HG03103 (cell line): ENCODE measurements at regions not wholly inside any gene's neighbourhood (a gene's known extent, or its start where the extent isn't known, plus 50 kb on each side); places are given as distances from the start of the nearest gene placed in this dataset.

ENCODE experiments used
- ATAC-seq: cut with Tn5 transposase; IDR thresholded peaks from one replicate; pipeline ENCODE4 v1.9.1; 2021; ENCODE audit warnings: low read depth; ENCODE audit not compliant: unreplicated experiment

- no peak for ATAC-seq
Measured at GRCh38 chr5:165079389-165079788, 1574.0 kb downstream of the MAT2B start.

GRCh38 chr5:165083394-165083793 lies 1578.0 kb downstream of the MAT2B start:
- ATAC-seq: no peak

GRCh38 chr5:165086465-165086864 lies 1581.0 kb downstream of the MAT2B start:
- no peak for ATAC-seq

- no peak for ATAC-seq
Measured at GRCh38 chr5:165094782-165095181, 1589.4 kb downstream of the MAT2B start.

- ATAC-seq: no peak
Measured at GRCh38 chr5:165101709-165102108, 1596.3 kb downstream of the MAT2B start.

- ATAC-seq: no peak
Measured at GRCh38 chr5:165104611-165105010, 1599.2 kb downstream of the MAT2B start.

GRCh38 chr5:165108809-165109208 lies 1603.4 kb downstream of the MAT2B start:
- ATAC-seq: no peak

- no peak for ATAC-seq
Measured at GRCh38 chr5:165119175-165119574, 1613.8 kb downstream of the MAT2B start.

- no peak for ATAC-seq
Measured at GRCh38 chr5:165126598-165126997, 1621.2 kb downstream of the MAT2B start.

GRCh38 chr5:165127941-165128340 lies 1622.5 kb downstream of the MAT2B start:
- no peak for ATAC-seq

- ATAC-seq: no peak
Measured at GRCh38 chr5:165130656-165131055, 1625.2 kb downstream of the MAT2B start.

- no peak for ATAC-seq
Measured at GRCh38 chr5:165134155-165134554, 1628.7 kb downstream of the MAT2B start.

GRCh38 chr5:165135565-165135964 lies 1630.1 kb downstream of the MAT2B start:
- ATAC-seq: no peak

- no peak for ATAC-seq
Measured at GRCh38 chr5:165137701-165138100, 1632.3 kb downstream of the MAT2B start.

GRCh38 chr5:165138236-165138635 lies 1632.8 kb downstream of the MAT2B start:
- ATAC-seq: no peak

GRCh38 chr5:165139262-165139661 lies 1633.8 kb downstream of the MAT2B start:
- no peak for ATAC-seq

GRCh38 chr5:165139721-165140120 lies 1634.3 kb downstream of the MAT2B start:
- no peak for ATAC-seq

GRCh38 chr5:165143741-165144140 lies 1638.3 kb downstream of the MAT2B start:
- no peak for ATAC-seq

- ATAC-seq: no peak
Measured at GRCh38 chr5:165149431-165149830, 1644.0 kb downstream of the MAT2B start.

- ATAC-seq: no peak
Measured at GRCh38 chr5:165152058-165152457, 1646.6 kb downstream of the MAT2B start.

- no peak for ATAC-seq
Measured at GRCh38 chr5:165157219-165157618, 1651.8 kb downstream of the MAT2B start.

GRCh38 chr5:165161204-165161603 lies 1655.8 kb downstream of the MAT2B start:
- no peak for ATAC-seq

GRCh38 chr5:165163861-165164260 lies 1658.4 kb downstream of the MAT2B start:
- no peak for ATAC-seq
